ENCODE measurements at regions not wholly inside any gene's neighbourhood (a gene's known extent, or its start where the extent isn't known, plus 50 kb on each side); places are given as distances from the start of the nearest gene placed in this dataset.

GRCh38 chr3:110420158-110420641, 651.4 kb upstream of the NECTIN3 start:
- TF ChIP-seq GABPA (IDR thresholded peaks at IDR 0.05; ENCODE audit: low read depth) (no peak), CTCF (IDR thresholded peaks at IDR 0.05; ENCODE audit: insufficient read depth, low read length) (no peak), POLR2AphosphoS5 (IDR thresholded peaks at IDR 0.05; ENCODE audit: low read depth) (no peak), REST (IDR thresholded peaks at IDR 0.05; ENCODE audit: insufficient replicate concordance, low read depth) (no peak), SPI1 (IDR thresholded peaks at IDR 0.05; ENCODE audit: borderline replicate concordance, low read depth) (no peak)
